Keratinocyte (primary cell): ENCODE measurements at regions not wholly inside any gene's neighbourhood (a gene's known extent, or its start where the extent isn't known, plus 50 kb on each side); places are given as distances from the start of the nearest gene placed in this dataset.

ENCODE experiments used
- DNase-seq: peaks from one replicate; pipeline ENCODE4 v3.0.0-alpha.2; 2011; ENCODE audit warnings: low read depth, missing footprints, low spot score
- FAIRE-seq: peaks from 2 replicates; lab custom pipeline; 2011; peaks lifted over from hg19 to GRCh38; lab: Jason Lieb, UNC
- H2AFZ ChIP-seq: 2 replicates; pipeline ENCODE4 v1.6.0; 2012; ENCODE audit warnings: low read length, control low read depth, inconsistent platforms; ENCODE audit not compliant: control insufficient read depth
- H3K27ac ChIP-seq: 2 replicates; pipeline ENCODE4 v1.5.1; 2011; ENCODE audit warnings: low read length; ENCODE audit not compliant: control insufficient read depth, insufficient read depth
- H3K27me3 ChIP-seq: 3 replicates; pipeline ENCODE4 v1.6.0; 2011; ENCODE audit warnings: low read length; ENCODE audit not compliant: control insufficient read depth, insufficient read depth; ENCODE audit errors: extremely low read depth
- H3K36me3 ChIP-seq, 2 experiments: 2 replicates in 1 of 2; 3 replicates in 1 of 2; pipeline ENCODE4 v1.5.1; 2011; ENCODE audit warnings: low read length in 2 of 2, mild to moderate bottlenecking in 1 of 2; ENCODE audit not compliant: control insufficient read depth in 2 of 2, insufficient read depth in 2 of 2; ENCODE audit errors: extremely low read depth in 1 of 2
- H3K4me1 ChIP-seq: 3 replicates; pipeline ENCODE4 v1.5.1; 2011; ENCODE audit warnings: low read length; ENCODE audit not compliant: control insufficient read depth, insufficient read depth; ENCODE audit errors: extremely low read depth
- H3K4me2 ChIP-seq: 3 replicates; pipeline ENCODE4 v1.6.0; 2011; ENCODE audit warnings: low read depth, low read length; ENCODE audit not compliant: control insufficient read depth, insufficient read depth; ENCODE audit errors: extremely low read depth
- H3K4me3 ChIP-seq, 3 experiments: fragments of 200-600 bp in 1 of 3; sonication (generic) in 1 of 3; 2 replicates in 2 of 3; 3 replicates in 1 of 3; pipeline ENCODE4 v1.5.1; 2011 to 2016; ENCODE audit warnings: low read length in 3 of 3, mild to moderate bottlenecking in 3 of 3, control low read depth in 2 of 3, inconsistent platforms in 1 of 3, low read depth in 1 of 3, mixed read lengths in 1 of 3, mixed run types in 1 of 3, moderate library complexity in 1 of 3; ENCODE audit not compliant: control insufficient read depth in 2 of 3, insufficient read depth in 2 of 3; ENCODE audit errors: extremely low read depth in 1 of 3
- H3K79me2 ChIP-seq: 2 replicates; pipeline ENCODE4 v1.6.0; 2012; ENCODE audit warnings: low read length; ENCODE audit not compliant: control insufficient read depth, insufficient read depth
- H3K9ac ChIP-seq: 3 replicates; pipeline ENCODE4 v1.6.0; 2011; ENCODE audit warnings: low read length; ENCODE audit not compliant: control insufficient read depth, insufficient read depth; ENCODE audit errors: extremely low read depth
- H3K9me1 ChIP-seq: 3 replicates; pipeline ENCODE4 v1.6.0; 2011; ENCODE audit warnings: low read length; ENCODE audit not compliant: control insufficient read depth, insufficient read depth; ENCODE audit errors: extremely low read depth
- H3K9me3 ChIP-seq: 2 replicates; pipeline ENCODE4 v1.5.1; 2012; ENCODE audit warnings: low read depth, low read length; ENCODE audit not compliant: control insufficient read depth
- H4K20me1 ChIP-seq: 3 replicates; pipeline ENCODE4 v1.6.0; 2011; ENCODE audit warnings: low read length; ENCODE audit not compliant: control insufficient read depth, insufficient read depth; ENCODE audit errors: extremely low read depth
- CTCF ChIP-seq, 3 experiments: IDR thresholded peaks in 1 of 3; conservative IDR thresholded peaks in 1 of 3; optimal IDR thresholded peaks in 1 of 3; 2 replicates in 2 of 3; 3 replicates in 1 of 3; pipeline versions ENCODE3 to v1.5.1; 2011; ENCODE audit warnings: low read length in 3 of 3, mild to moderate bottlenecking in 3 of 3, moderate library complexity in 2 of 3, control low read depth in 1 of 3, inconsistent platforms in 1 of 3; ENCODE audit not compliant: insufficient read depth in 2 of 3; ENCODE audit errors: extremely low read depth in 1 of 3
- EZH2 ChIP-seq: IDR thresholded peaks from one replicate; pipeline ENCODE4 v1.6.1; 2012; ENCODE audit warnings: inconsistent platforms, mild to moderate bottlenecking, low read length, moderate library complexity
- dilution Hi-C: fragments of 300-500 bp; cut with MboI; formaldehyde crosslinking; loops from one replicate; pipeline ENCODE4 v1.7.0; 2020; ENCODE audit warnings: low sequenced_read_pairs; ENCODE audit not compliant: extremely low pct_ligation_motif_present

- Histone ChIP-seq H3K9ac (no peak overlapping the region), H3K79me2 (no peaks in the 10 kb centered on the region), H3K4me3 (no peak overlapping the region), H3K27ac (no peak overlapping the region), H3K27me3 (no peaks in the 10 kb centered on the region), H2AFZ (no peak overlapping the region), H3K9me1 (no peaks in the 10 kb centered on the region), H3K4me1 (no peaks in the 10 kb centered on the region), H3K4me2 (no peak overlapping the region), H4K20me1 (no peaks in the 10 kb centered on the region), H3K9me3 (no peaks in the 10 kb centered on the region), H3K36me3 (no peaks in the 10 kb centered on the region)
- dilution Hi-C loops = no loop called here
- FAIRE-seq (no peak), DNase-seq (no peak)
- TF ChIP-seq CTCF (optimal IDR thresholded peaks at IDR 0.05 in 1 of 3, IDR thresholded peaks at IDR 0.05 in 1 of 3, conservative IDR thresholded peaks at IDR 0.05 in 1 of 3; ENCODE audit: extremely low read depth in 1 of 3, insufficient read depth in 2 of 3, low read length in 3 of 3) = no peak
- TF ChIP-seq EZH2 = no peak
Observed at GRCh38 chr3:177752831-177753230, 555.5 kb upstream of the TBL1XR1 start.

- Histone ChIP-seq H3K4me2 (no peak overlapping the region), H3K27ac (no peak overlapping the region)
- dilution Hi-C loops = no loop called here
Observed at GRCh38 chr3:177753451-177754155, 556.3 kb upstream of the TBL1XR1 start.

More at GRCh38 chr3:177753451-177754155, 556.3 kb upstream of the TBL1XR1 start:
- no peak for FAIRE-seq
- H3K4me1 ChIP-seq = peaks cover 2% of the 10 kb centered on the region
- TF ChIP-seq CTCF (optimal IDR thresholded peaks at IDR 0.05 in 1 of 3, IDR thresholded peaks at IDR 0.05 in 1 of 3, conservative IDR thresholded peaks at IDR 0.05 in 1 of 3; ENCODE audit: extremely low read depth in 1 of 3, insufficient read depth in 2 of 3, low read length in 3 of 3) (no peak), EZH2 (no peak)
- H3K36me3 ChIP-seq = no peaks in the 10 kb centered on the region
- H4K20me1 ChIP-seq = no peaks in the 10 kb centered on the region
- no peaks in the 10 kb centered on the region for H3K9me1 ChIP-seq
- no peak overlapping the region for H3K4me3 ChIP-seq
- DNase-seq = no peak
- no peaks in the 10 kb centered on the region for H3K79me2 ChIP-seq
- H3K9ac ChIP-seq = no peak overlapping the region
- no peaks in the 10 kb centered on the region for H3K27me3 ChIP-seq
- H2AFZ ChIP-seq = no peak overlapping the region
- H3K9me3 ChIP-seq = no peaks in the 10 kb centered on the region
